EH (cell line): ENCODE measurements at regions not wholly inside any gene's neighbourhood (a gene's known extent, or its start where the extent isn't known, plus 50 kb on each side); places are given as distances from the start of the nearest gene placed in this dataset.
A peak's percentile ranks its signal among the peaks of the same experiment; 100 is the strongest.

Experiments used
- DNase-seq: peaks from one replicate; pipeline ENCODE4 v3.0.0-alpha.2; 2015; ENCODE audit warnings: low read depth

DNA sequence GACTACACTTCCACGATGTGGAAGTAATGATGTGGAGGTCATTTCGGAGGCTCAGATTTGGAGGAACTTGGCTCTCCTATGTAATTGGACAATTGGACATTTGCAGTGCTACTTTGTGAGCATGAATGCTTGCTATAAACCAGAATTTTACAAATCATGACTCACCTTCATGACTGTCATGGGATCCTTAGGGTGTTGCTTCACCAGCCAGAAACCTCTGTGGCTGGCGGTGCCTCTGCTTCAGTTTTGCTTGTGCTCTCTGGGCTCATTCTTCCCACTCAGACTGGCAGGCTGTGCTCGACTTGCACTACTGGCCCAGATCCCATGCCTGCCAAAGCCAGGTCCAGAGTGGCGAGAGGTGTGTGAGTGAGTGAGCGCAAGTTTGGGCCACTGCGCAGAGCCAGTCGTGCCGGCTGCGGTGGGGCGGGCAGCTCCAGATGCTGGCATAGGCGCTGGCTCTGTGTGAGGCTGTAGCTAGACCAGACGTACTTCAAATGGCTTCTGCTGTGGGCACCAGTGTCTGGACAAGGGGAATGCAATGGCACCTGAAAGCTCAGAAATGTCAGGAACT, 387.8 kb downstream of the AEBP2 start:
- peak; percentile 29 for DNase-seq

DNA sequence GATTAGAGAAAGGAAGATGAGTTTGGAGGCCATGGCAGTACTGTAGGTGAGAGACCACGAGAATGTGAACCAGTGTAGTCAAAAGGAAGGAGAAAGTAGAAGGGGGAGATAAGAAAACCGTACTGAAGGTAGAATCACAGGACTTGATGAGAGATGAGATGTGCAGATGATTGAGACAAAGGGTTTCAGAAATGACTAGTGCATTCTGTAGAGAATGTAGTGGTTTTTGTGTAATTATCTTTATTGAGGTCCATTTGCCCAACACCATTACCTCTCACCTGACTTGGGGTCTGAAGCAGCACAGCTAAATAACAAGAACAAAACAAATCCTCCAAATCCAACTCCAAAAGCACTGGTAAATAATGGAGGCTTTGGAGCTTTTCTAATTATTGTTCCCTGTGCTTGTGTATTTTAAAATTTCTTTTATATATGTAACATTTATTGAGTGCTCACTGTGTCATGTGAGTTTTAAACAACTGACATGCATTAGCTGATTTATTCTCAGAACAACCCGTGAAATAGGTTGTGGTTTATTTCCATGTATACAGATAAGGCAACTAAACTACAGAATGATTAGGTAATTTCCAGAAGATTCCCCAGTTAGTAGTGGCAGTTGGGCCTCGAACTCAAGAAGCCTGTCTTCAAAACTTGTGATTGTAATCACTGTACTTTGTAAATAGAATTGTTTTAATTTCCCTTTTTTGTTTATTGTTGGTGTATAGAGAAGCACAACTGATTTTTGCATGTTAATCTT, 390.0 kb downstream of the AEBP2 start:
- no peak for DNase-seq

DNA sequence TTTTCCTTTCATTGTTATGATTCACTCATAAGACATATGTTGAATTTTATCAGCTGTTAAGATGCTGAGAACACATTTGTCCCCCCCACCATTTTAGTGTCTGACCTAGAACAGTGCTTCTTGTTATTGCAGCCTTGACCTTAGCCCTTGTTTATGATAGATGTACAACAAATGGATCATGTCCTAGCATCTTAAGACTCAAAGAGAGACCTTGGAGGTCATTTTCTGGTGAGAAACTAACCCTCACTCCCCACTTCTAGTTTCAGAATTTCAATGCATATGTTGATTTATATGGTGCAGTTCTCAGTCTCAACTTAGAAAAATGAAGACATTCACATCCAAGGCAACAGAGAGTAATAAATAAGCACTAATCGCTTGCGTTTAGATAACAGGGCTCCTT, 391.2 kb downstream of the AEBP2 start:
- DNase-seq: no peak

DNA sequence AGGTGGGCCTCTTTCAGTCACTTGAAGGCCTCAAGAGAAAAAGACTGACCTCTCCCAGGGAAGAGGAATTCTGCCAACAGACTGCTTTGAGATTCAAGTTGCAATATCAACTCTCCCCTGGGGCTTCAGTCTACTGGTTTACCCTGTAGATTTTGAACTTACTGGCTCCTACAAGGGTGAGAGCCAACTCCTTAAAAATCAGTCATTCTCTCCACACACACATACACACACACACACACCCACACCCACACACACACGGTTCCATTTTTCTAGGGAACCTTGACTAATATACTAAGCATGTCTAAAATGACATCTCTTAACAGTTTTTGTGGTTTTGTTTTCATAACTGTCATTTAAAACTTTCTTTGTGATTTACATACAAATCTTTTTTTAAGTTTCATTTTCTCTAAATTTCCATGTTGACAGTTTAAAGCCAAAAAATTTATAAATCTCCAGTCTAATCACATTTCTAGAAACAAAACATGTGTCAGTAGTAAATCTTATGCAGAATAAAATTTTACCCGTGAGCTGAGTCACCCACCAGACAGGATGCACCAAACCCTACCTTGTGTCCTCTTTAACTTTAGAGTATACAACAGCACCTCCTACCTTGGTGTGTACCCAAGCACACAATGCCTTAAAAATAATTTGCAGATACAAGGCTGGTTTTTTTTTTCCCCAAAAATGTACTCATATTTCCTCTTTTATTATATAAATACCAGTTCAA, 394.6 kb downstream of the AEBP2 start:
- DNase-seq: peak; percentile 44

DNA sequence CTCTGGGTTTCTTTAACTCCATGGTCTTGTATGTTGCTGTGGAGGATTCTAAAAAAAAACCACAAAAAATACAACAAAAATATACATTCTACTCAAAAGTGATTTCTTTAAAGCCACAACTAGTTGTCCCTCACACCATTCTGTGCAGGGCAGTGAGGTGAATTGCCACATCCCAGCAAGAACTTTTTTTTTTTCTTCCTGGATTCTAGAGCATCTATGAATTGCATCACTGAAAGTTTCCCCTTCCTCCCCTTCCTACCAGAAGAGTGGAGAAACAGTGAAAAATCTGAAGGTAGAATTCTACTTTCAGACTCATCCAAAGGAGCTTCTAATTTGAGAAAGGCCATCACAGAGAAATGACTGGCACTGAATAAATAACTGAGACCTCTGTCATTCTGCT, 395.3 kb downstream of the AEBP2 start:
- peak; percentile 10 for DNase-seq

DNA sequence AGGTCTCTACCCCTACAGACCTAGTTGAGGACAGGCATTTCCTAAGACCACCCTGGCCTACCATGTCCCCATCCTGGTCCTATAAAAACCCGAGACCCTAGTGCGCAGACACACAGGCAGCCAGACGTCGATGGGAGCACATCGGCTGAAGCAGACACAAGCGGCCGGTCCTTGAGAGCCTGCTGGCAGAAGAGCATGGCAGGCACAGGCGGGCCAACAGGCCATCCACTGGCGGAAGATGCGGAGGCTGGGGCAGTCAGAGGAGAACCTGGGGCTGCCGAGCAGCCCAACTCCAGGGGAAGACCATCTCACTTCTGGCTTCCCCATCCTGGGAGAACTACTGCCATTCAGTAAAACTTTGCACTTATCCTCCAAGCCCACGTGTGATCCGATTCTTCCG, 396.8 kb downstream of the AEBP2 start:
- DNase-seq: no peak

DNA sequence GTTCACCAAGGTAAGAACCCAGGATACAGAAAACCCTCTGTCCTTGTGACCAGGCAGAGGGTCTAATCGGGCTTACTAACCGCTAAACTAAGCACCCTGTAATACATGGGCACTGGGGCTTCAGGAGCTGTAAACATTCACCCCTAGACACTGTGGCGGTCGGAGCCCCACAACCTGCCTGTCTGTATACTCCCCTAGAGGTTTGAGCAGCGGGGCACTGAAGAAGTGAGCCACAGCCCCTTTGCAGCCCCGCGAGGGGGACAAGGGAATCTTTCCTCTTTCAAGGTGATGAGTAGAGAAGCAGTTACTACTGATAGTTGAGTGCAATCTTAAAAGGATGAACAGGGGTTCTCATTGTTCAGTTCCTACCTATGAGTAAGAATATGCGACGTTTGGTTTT, 397.2 kb downstream of the AEBP2 start:
- DNase-seq: no peak

DNA sequence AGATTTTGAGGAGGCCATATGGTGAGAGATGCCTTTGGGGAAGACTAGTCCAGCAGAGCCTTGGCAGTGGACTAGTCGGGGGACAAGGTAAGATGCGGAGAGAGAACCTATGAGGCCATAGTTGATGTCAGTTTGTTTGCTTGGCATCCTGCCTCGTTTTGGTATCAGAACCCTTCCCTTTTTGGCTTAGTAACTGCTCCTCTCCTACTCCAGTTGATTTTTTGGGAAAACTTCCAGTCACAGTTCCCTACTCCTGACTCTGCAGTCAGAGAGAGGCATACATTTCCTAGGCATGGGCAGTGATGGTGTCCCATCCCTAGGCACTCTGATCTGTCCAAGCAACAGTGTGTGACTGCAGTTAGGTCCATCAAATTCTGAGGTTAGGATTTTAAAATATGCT, 398.3 kb downstream of the AEBP2 start:
- no peak for DNase-seq

DNA sequence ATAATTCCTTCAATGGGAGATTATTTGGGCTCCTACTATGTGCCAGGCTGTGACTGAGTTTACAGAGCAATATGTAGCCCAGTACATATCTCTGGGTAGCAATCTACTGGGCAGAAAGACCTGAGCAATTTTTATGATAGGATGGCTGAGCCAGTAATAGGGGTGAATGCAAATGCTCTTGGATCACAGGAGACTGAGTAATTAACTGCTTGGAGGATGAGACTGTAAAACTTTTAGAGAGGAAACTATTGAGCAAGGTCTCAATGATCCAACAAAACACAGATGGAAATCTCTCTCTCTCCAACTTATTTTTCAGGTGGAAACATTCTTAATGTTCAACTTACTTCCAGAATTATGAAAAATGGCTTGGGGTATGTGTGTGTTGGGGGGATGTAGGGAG, 402.2 kb downstream of the AEBP2 start:
- peak; percentile 35 for DNase-seq

DNA sequence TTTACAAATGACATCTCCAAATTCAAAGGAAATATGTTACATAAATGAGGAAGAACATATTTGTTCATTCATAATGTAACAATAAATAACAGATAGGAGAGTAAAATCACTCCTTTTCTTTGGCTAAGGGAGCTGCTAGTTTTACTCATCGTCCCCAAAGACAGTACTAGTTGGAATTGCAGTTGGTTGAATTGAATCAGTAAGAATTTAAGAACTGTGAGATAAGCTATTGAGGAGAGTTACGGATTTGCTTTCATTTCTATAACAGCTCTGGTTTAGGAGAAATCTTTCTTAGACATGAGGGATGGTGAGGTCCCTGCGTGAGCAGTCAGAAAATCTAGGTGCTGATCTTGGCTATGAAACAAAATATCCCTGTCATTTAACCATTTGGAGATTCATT, 402.8 kb downstream of the AEBP2 start:
- no peak for DNase-seq

DNA sequence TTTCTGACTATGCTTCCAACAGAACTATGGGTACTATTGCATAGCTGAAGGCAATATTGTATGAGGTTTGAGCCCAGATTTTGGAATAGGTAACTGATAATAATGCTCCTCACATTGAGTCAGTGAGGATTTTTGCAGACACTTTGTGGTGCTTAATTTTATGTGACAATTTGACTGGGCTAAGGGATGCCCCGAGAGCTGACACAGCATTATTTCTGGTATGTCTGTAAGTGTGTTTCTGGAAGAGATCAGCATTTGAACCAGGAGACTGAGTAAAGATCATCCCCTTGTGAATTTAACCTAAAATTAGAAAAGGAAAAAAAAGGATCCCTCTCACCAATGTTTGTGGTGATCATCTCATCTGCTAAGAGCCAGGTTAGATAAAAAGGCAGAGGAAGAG, 404.9 kb downstream of the AEBP2 start:
- DNase-seq: no peak

DNA sequence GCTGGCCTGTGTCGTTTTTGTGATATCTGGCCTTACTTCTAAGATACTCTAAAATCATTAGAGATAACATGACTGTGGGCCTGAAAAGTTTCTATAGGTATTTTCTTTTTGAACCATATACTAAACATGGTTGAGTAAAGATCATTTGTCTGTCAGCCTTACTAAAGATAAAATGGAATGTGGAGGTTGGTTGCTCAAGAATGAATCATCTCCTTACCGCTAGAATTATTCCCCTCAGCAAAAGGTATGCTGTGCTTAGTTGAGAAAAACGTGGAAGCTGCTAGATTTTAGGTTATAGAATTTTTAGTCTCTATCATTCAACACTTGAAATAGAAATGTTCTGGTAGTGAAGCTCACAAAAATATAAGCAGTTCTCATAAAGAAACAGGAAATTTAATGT, 407.3 kb downstream of the AEBP2 start:
- DNase-seq: peak; percentile 67

DNA sequence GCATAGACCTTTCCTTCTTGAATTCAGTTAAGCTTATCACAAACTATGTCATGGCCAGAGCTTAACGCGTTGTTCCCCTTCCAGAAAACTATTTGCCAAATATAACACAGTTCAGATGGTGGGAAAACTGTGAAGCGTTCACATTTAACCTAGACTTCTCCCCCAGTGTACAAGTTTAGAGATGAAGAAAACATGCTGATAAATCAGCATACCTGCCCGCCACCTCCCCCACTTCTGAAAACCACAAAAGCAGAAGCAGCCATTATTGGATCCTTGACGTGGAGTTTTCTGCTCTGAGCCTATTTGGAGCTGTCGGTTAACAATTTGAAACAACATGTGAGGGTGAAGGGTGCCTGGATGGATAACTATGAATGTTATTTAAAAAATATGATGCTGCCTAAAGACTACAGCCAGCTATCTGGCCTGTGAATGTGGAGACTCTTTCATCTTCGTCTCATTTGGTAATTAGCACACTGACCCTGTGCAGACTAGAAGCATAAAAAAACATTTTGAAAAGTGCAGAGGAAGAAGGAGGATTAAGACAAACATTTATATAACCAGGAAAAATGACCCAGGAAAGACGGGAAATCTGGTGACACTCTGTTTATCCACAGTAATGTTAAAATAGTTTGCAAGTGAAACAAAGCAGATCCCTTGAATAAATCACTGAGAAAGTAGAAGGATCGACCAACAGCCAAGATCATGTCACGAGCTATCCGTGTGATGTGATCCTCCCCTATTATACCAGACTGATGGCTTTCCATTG, 408.2 kb downstream of the AEBP2 start:
- DNase-seq: peak; percentile 41

DNA sequence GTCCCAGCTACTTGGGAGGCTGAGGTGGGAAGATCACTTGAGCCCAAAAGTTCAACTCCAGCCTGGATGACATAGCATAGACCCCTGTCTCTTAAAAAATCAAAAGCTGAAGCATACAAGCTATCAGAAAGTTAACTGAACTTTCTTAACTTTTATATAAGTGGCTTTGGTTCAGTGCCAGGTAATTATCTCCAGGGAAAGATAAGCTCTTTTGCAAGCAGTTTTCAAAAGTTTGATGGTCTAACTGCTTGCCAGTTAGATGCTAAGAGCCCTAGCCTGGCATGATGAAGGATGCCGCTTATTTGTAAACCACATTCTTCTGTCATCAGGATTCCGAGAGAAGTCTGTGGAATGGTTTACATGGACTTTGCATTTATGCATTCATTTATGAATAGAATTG, 409.1 kb downstream of the AEBP2 start:
- DNase-seq: no peak

DNA sequence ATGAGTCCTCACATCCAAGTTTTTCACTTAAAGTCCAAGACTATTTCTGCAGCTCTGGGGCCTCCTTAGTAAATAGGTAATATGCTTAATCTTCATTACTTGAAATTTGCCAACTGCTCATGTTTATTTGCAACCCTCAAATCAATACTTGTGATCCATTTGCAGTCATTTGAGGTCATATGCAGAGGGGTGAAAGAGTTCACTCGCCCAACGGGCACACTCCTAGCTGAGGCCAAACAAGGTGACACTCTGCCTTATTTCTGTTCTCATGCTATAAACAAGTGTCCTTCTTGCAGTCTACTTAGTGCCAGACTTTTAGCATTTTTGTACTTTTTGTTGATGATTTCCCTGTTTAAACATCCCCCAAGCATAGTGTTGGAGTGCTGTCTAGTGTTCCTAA, 409.9 kb downstream of the AEBP2 start:
- no peak for DNase-seq

DNA sequence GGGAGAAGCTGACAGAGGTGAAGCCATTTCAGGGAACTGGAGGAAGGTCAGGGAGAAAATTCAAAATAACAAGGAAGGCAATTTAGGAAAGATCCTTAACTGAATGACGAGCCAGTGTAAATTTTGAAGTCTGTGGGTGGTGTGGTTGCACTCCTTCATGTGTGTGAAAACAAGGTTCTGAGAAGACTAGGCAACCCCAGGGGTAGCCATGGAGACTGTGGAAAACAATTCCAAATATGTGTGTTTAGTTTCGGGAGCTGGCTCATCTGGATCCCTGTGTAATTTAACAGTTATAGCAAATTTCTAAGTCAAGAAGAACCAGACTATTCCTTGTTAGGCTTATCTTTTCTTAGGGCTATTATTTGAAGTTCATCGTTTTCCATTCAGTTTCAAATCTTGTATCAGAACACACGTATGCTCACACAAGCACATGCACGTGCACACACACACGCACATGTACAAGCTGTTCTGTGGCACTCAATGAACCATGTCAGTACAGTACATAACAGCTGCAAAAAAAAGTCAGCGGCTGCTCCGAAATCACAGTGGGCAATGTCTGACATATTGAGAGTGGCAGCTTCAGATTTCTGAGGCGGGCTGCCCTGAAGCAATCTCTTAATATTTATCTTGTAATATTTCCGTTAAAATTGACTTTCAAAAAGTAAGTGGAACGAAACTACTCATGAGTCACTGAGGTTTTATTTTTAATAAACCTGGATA, 411.2 kb downstream of the AEBP2 start:
- peak; percentile 73 for DNase-seq

DNA sequence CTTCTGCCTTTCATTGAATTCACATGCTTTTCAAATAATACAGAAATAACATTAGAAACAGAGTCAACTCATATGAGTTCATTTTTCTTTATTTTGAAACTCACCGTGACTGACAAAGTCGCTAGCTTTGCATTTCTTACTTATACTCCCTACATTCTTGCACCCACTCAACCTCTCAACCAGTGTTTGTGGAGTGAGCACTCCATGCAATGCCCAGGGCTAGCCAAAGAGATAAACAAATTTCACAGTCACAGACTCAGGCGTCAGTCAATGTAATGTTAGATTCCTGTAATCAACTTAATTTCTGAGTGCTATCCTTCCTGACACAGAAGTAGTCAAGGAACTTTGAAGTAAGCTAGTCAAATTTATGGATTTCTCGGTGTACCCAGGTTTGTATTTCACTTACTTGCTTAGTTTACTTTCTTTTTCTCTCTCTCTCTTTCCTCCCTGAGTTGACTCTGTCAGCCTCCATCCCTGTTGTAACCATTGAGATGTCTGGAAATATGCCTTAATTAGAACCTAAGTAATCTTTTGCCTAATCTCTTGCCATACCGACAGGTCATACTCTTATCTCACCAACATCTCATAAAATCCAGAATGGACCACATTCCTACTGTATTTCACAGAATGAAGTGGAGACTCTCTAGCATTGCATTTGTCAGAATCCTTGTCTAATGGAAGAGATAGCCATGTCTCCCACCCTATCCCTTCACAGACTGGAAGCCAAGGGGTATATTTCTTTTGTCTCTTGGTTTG, 413.0 kb downstream of the AEBP2 start:
- peak; percentile 44 for DNase-seq

DNA sequence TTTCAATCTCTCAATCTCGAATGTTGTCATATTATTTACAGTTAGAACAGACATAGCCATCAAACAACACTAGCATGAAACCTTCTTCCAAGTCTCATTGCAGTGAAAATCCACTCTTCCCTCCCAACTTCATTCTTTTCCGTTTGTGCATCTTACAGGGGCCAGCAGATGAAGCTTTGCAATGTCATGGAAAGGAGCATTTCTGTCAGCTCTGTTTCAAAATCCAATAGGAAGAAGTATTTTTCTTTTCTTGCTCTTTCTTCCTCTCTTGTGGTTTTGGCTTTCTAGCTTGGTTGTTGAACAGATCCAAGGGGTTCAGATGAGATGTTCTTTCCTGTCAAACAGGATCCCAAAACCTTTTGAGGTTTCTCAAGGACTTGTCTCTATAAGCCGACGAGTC, 416.6 kb downstream of the AEBP2 start:
- no peak for DNase-seq

DNA sequence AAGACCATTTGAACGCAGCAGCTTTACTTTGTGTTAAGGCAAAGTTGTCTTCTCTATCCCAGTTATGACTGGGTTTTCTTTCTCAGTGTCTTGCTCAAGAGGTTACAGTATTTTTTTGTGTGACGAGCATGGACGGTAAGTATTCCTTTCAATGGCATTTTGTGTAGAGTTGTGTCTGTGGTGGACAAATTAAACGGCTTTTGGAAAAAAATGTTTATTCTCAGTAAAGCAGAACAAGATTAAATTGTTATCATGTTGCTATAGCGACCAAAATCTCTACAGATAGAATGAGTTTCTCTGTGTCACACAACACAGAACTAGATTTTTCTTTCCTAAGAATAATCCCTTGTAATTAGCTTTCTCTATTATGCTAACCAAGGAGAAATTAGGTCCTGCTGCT, 417.1 kb downstream of the AEBP2 start:
- peak; percentile 18 for DNase-seq

DNA sequence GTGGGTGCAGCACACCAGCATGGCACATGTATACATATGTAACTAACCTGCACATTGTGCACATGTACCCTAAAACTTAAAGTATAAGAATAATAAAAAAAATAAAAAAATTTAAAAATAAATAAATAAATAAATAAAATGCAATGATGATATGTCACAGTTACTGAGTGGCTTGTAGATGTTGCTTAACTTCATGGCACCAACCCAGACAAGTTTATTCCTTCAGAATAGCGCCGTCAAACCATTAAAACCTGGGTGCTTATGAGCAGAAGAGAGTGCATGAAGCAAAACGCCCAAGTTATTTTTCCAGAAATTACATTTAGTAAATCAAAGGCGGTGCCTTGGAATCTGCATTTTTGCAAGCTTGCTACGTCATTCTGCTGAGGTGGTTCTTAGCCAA, 417.9 kb downstream of the AEBP2 start:
- DNase-seq: no peak

DNA sequence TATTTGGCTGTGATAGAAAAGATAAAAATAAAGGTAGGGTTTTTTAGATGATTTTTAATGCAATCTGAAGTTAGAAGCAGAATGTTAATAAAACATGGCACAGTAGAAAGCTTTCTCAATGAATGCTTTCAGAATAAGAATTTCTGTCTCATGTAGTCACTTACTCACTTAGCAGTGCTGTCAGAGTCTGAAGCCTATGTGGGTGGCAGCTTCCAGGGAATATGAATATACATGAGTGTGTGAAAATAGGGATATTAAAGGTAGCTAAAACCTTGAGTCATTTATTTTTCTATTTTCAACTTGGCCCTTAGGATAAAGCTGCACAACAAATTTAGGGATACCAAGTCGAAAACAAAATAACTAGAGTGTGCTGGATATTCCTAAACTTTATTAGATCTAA, 427.9 kb downstream of the AEBP2 start:
- DNase-seq: no peak
